NCI-H446 (cell line): ENCODE measurements at regions not wholly inside any gene's neighbourhood (a gene's known extent, or its start where the extent isn't known, plus 50 kb on each side); places are given as distances from the start of the nearest gene placed in this dataset.

ENCODE experiments used
- DNase-seq, 2 experiments: peaks; one replicate each; lab custom pipeline; 2025; lab: John Stamatoyannopoulos, UW

DNA sequence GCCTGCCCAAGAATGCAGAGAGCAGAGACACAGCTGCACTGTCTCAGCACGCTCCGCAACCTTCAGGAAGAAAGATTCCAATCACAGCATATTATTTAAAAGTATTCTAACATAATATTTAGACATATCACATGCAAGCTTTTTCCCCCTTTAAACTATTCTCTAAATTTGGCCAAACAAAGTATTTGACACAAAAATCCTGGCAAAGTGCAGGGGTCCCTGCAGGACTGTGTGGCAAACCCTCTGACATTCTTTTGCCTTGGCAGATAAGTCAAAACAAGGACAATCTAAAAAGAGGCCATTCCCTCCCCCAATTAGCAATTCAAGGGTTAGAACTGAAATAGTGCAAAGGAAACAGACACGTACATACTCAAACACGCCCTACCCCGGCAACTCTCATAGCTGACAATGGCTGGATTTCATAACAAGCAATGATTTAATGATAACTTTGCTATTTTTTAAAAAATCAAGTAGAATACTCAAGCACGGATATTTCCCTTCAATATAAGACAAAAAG lies 225.3 kb downstream of the MRPL39 start:
- no peak for DNase-seq

DNA sequence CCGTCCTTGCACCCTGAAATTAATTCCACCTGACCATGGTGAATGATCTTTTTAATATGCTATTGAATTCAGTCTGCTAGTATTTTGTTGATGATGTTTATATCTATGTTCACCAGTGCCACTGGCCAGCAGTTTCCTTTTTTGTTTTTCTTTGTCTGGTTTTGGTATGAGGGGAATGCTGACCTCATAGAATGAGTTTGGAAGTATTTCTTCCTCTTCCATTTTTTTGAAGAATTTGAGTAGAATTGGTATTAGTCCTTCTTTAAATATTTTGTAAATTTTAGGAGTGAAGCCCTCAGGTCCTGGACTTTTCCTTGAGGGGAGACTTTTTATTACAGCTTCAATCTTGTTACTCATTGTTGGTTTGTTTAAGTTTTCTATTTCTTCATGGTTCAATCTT lies 231.6 kb downstream of the MRPL39 start:
- DNase-seq = no peak

DNA sequence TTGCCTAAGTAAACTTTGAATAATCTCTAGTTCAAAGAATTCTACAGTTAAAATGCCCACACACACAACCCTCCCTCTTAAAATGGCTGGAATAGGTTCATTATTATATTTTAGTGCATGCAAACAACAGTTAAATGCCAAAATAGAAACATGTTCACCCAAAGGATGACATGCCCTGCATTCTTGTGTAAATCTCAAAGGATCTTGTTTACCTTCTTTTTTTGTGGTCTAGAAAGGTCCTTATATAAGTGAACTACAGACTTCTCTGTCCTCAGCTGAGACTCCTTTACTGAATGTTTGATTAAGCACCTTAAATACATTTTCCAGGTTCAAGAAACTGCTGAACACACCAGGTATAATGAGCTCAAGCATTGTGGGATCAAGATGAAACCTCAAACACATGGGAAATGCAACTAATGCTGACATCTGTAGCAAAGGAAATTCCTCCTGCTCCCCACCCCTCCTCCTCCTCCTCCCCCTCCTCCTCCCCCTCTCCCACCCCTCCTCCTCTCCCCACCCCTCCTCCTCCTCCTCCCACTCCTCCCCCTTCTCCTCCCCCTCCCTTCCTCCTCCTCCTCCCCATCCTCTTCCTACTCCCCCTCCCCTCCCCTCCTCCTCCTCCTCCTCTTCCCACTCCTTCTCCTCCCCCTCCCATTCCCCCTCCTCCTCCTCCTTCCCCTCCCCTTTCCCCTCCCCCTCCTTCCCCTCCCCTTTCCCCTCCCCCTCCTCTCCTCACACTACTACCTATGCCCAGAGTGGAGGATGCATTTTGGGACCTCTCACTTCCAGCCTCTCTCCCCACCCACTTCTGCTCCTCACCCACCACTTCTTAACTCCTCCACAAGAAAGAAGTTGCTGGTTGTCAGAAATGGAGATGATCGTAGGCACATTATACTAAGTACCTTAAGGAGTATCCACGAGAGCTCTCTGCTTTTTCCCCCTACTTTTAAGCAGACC lies 233.9 kb downstream of the MRPL39 start:
- no peak for DNase-seq

GRCh38 chr21:25371841-25372425 lies 235.3 kb downstream of the MRPL39 start:
- DNase-seq = no peak

DNA sequence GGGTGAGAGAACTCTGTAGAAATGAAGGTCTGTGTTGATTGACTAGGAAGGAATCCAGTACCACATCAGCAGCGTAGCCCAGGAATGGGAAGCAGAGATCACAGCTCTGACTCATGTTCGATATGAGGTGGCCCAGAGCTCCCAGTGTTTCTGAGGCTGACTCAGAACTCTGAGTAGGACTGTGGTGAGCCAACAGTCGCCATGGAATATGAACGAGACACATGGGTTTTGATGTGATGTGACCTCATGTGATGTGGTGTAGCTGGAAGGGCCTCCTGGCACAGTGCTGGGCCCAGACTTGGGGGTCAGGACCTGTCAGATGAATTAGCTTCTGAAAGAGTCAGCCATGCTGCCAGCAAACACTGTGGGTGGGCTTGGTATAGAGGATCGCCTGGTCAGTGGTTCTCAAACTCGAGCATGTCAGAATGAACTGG lies 237.0 kb downstream of the MRPL39 start:
- DNase-seq = peak in 1 of 2 experiments; percentile 46

DNA sequence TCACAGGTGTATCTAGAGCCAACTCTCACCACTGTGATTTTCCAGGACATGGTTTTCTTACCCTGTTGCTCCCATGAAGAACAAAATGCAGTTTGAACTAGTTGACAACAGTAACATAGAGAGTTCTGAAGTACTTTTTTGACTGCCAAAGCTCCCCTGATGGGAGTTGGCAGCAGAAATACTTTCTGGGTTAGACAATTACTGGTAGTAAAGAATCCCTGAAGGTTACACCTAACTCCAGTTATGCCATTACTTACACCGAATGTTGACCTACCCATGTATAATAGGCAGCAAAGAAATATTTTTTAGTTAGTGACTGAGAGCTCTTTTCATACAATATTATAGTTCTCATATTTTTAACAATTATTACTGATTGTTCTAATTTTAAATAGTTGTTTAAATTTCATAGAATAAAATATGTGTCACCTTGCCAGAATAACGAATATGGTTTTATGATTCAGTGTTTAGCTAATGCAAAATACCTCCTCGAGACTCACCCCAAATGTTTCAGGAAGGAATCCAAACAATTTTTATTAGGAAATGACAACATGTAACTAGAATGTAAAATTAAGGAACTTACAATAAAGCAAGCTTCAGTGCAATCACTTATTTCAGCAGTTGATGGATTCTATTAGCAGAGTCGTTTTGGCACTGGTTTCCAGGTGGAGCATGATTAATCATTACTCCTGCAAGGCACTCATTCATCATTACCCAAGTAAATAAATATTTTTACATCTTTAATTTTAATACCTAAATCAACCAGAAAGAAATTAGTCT lies 237.6 kb downstream of the MRPL39 start:
- DNase-seq = peak in 1 of 2 experiments; percentile 46

DNA sequence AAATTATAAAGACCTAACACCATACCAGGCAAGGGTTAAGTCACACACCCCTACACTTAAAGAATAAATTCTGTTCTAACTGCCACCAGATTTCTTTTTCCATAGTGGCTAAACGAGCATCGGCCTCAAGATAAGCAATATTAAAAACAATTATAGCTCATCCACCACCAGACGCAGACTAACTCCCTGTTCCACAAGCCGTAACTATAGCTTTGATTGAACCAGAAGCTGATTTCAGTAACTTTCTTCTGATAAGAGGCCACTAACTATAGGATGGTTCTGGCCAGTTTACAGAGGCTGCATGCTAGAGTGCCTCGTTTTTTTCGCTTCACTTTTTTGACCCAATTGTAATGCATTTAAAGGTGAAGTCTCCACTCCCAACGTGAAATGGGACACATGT lies 238.8 kb downstream of the MRPL39 start:
- DNase-seq = no peak

DNA sequence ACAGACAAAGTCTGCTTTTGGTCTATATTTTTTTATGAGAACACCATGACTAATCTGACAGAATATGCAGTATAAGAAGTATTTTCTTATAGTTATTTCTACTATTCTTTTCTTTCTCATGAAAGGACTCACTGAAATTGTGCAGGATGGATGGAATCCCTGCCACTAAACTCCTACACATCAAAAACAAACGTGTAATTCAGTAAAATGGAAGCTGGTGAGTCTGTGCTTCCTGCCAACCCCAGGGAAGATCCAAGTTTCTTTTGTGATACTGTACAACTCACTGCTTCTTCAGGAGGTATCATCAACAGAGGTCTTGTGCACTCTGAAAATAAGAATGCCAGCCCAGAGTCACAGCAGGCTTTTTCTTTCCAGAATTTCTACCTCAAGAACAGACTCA lies 241.2 kb downstream of the MRPL39 start:
- no peak for DNase-seq

DNA sequence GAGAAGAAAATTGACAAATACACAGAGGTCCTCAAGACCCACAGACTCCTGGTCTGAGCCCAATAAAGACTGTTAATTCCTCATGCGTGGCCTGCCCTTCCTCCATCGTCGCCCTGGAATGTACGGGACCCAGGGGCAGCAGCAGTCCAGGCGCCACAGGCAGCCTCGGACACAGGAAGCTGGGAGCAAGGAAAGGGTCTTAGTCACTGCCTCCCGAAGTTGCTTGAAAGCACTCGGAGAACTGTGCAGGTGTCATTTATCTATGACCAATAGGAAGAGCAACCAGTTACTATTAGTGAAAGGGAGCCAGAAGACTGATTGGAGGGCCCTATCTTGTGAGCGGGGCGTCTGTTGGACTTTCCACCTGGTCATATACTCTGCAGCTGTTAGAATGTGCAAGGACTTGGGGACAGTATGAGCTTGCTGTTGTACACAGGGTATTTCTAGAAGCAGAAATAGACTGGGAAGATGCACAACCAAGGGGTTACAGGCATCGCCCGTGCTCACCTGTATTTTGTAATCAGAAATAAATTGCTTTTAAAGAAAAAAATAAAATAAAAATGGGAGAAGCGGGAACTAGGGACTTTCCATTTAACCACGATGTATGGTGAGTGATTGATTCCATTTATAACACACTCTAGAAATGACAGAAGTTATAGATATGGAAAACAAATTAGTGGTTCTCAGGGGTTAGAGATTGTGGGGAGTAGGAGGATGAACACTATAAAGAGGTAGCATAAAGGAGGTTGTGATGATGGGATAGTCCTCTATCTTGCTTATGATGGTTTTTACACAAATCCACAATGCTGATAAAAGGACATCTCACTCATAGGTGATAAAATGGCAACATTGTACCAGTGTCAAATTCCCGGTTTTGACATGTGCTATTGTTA lies 244.7 kb downstream of the MRPL39 start:
- no peak for DNase-seq

GRCh38 chr21:25361765-25362164 lies 245.5 kb downstream of the MRPL39 start:
- DNase-seq = no peak

- no peak for DNase-seq
Measured at GRCh38 chr21:25361097-25361496, 246.2 kb downstream of the MRPL39 start.

DNA sequence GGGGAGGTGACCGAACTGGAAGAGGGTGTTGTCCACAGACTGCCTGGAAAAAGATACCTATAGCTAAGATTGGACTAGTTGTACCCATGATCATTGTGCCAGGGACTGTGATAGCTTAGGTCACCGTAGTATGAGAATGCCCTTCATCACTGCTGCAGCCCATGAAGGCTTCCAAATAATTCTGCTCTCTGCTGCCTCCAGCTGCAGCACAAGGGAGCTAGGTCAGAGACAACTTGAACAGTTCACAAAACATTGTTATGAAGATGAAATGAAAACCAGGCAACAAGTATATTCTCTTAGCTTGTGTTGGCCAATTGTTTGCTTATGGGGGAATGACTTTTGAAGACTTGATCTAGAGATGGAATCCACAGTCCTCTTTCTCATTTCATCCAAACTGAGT lies 246.7 kb downstream of the MRPL39 start:
- DNase-seq = peak in 1 of 2 experiments; percentile 3

DNA sequence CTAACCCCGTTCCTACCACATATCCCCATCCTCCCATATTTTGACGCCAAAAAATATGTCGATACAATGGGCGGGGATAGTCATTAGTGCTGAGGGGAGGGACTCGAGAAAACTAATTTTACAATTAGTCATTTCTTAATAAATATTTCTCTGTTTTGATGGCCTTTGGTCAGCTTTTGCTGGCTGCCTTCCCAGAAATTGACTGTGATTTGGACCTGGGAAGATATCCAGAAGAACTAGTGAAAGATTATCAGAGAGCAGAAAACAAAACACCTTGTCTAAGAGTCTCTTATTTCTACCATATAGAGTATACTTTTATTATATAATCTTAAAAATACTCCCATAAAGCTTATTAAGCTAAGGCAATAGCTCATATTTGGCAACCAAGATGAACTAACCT lies 247.6 kb downstream of the MRPL39 start:
- no peak for DNase-seq

GRCh38 chr21:25350056-25350455 lies 257.2 kb downstream of the MRPL39 start:
- DNase-seq = peak in 1 of 2 experiments; percentile 24

GRCh38 chr21:25343774-25344545 lies 263.3 kb downstream of the MRPL39 start:
- no peak for DNase-seq

DNA sequence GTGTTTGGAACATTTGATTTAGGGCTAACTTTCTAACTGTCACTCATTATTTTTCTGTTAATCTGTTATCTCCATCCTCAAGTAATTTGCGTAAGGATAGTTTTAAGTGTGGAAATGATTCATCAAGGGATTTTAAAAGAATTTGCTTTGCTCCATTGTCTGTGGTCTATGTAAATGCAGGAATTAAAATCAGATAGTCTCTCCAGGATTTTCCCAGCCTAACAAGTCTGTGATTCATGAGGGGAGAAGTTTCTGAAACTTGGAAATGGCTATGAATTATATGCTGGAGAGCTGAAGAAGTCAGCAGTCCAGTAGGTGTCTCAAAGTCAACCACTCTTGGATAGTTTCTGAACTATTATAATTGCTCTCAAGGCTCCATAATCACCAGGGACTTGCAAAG lies 264.5 kb downstream of the MRPL39 start:
- no peak for DNase-seq

GRCh38 chr21:25341981-25342380 lies 265.3 kb downstream of the MRPL39 start:
- no peak for DNase-seq

- no peak for DNase-seq
Measured at GRCh38 chr21:25338415-25338814, 268.9 kb downstream of the MRPL39 start.

DNA sequence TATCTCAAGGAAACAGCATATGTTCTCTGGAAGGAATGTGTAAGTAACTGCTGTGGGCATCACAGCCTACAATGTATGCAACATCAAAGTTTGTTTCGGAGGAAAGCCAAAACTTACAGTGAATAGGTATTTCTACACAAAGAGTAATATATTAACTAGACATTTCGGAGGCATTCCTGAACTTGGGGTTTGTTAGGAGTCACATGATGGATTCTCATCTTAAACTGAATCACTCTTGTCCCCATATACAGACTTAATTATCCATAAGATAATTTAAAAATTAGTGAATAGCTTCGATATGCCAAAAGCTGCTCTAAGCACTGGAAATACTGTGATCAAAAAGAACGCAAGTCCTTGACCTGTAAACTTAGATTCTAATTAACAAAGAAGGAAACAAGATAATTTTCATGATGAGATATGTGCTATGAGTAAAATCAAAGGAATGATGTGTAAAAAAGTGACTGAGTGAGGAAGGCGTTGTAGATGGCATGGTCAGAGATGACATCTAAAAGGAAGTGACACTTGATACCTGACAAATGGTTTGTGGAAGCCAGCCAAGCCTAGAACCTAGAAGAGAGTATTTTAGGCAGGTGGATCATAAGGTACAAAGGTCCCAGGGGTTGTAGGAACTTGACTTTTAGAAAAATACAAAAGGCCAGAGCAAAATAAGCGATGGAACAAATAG lies 273.1 kb downstream of the MRPL39 start:
- no peak for DNase-seq

DNA sequence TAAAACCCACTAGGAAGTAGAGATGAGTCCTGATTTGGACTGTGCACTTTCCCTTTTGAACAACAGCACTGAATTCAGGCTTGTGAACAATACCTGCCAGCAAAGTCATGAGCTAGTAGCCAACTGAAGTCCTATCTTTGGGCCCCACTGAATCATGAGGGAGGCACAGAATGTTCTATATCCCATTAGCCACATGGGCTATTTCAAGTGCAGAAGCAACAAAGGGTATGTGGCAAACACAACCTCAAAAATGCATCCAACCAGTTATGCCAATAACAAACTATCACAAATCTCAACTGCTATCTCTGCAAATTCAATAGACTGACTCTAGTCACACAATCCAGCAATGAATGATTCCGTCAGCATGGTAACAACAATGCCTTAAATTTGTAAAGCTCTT lies 276.0 kb downstream of the MRPL39 start:
- no peak for DNase-seq
